PC-3 (cell line): ENCODE measurements at regions not wholly inside any gene's neighbourhood (a gene's known extent, or its start where the extent isn't known, plus 50 kb on each side); places are given as distances from the start of the nearest gene placed in this dataset.
A peak's percentile ranks its signal among the peaks of the same experiment; 100 is the strongest.

Source experiments
- ATAC-seq: fragments of 200-7000 bp; cut with Tn5 transposase; 2 replicates; pipeline ENCODE4 v1.9.1; 2020; ENCODE audit warnings: mild to moderate bottlenecking, moderate library complexity
- BruUV-seq: library from RNA; stranded (reverse); fragments of 400-500 nt; replicated peaks from 2 replicates; lab custom pipeline; 2021; lab: Mats Ljungman, UMichigan
- CTCF ChIA-PET: fragments of 300-600 bp; sonication (Branson Sonifier 250); formaldehyde crosslinking; loops from one replicate; lab custom pipeline; 2022; ENCODE audit warnings: antibody characterized with exemption; lab: Charles Lee
- POLR2A ChIA-PET: fragments of 300-600 bp; sonication (Branson Sonifier 250); formaldehyde crosslinking; loops from one replicate; lab custom pipeline; 2022; ENCODE audit warnings: antibody characterized with exemption; ENCODE audit not compliant: unreplicated experiment; lab: Charles Lee
- DNase-seq: peaks from one replicate; pipeline ENCODE4 v3.0.0-alpha.2; 2015
- H2AFZ ChIP-seq: fragments of 300-600 bp; sonication (generic); 2 replicates; pipeline ENCODE4 v1.6.0; 2016; ENCODE audit warnings: antibody characterized with exemption, low read length
- H3F3A ChIP-seq: fragments of 300-600 bp; sonication (generic); one replicate; pipeline ENCODE4 v1.6.0; 2017; ENCODE audit warnings: antibody characterized with exemption, low read length, control low read depth, mild to moderate bottlenecking; ENCODE audit not compliant: unreplicated experiment
- H3K27ac ChIP-seq: fragments of 300-600 bp; sonication (generic); 2 replicates; pipeline ENCODE4 v1.5.1; 2016; ENCODE audit warnings: mild to moderate bottlenecking, low read length
- H3K27me3 ChIP-seq: fragments of 300-600 bp; sonication (generic); 2 replicates; pipeline ENCODE4 v1.6.1; 2016; ENCODE audit warnings: low read length, mixed read lengths
- H3K36me3 ChIP-seq: fragments of 300-600 bp; sonication (generic); 2 replicates; pipeline ENCODE4 v1.6.1; 2016; ENCODE audit warnings: low read depth, mixed run types, low read length, mixed read lengths
- H3K4me1 ChIP-seq: fragments of 300-600 bp; sonication (generic); 2 replicates; pipeline ENCODE4 v1.5.1; 2016; ENCODE audit warnings: low read length; ENCODE audit not compliant: insufficient read depth
- H3K4me2 ChIP-seq: fragments of 300-600 bp; sonication (generic); 2 replicates; pipeline ENCODE4 v1.6.0; 2016; ENCODE audit warnings: low read length
- H3K4me3 ChIP-seq: fragments of 300-600 bp; sonication (generic); 2 replicates; pipeline ENCODE4 v1.5.1; 2016; ENCODE audit warnings: mild to moderate bottlenecking, low read length, mixed read lengths
- H3K79me2 ChIP-seq: fragments of 300-600 bp; sonication (generic); 2 replicates; pipeline ENCODE4 v1.6.1; 2017; ENCODE audit warnings: low read length, mixed read lengths
- H3K9ac ChIP-seq: fragments of 300-600 bp; sonication (generic); 2 replicates; pipeline ENCODE4 v1.6.0; 2016; ENCODE audit warnings: mild to moderate bottlenecking, low read length
- H3K9me2 ChIP-seq: fragments of 300-600 bp; sonication (generic); replicated peaks from 2 replicates; pipeline ENCODE4 v1.6.1; 2016; ENCODE audit warnings: mixed run types, low read length, mixed read lengths
- H3K9me3 ChIP-seq: fragments of 300-600 bp; sonication (generic); 2 replicates; pipeline ENCODE4 v1.6.1; 2016; ENCODE audit warnings: low read length, mixed read lengths
- H4K20me1 ChIP-seq: fragments of 300-600 bp; sonication (generic); 2 replicates; pipeline ENCODE4 v1.6.1; 2016; ENCODE audit warnings: low read length, mixed read lengths
- EZH2 ChIP-seq: fragments of 300-600 bp; sonication (generic); IDR thresholded peaks from one replicate; pipeline ENCODE4 v1.6.1; 2017; ENCODE audit warnings: antibody characterized with exemption, mild to moderate bottlenecking, low read length; ENCODE audit not compliant: unreplicated experiment
- EZH2phosphoT487 ChIP-seq: fragments of 300-600 bp; sonication (generic); IDR thresholded peaks from 2 replicates; pipeline ENCODE4 v1.6.1; 2018; ENCODE audit warnings: mild to moderate bottlenecking, antibody characterized with exemption, low read length, borderline replicate concordance
- intact Hi-C: fragments of 100-400 bp; cut with micrococcal nuclease; formaldehyde crosslinking; loops from 2 replicates; pipeline ENCODE4 v1.9.0; 2023
- TF ChIP-seq, protein P1 (sequence below): fragments of 300-600 bp; sonication (generic); conservative IDR thresholded peaks from 2 replicates; pipeline ENCODE4 v1.5.1; 2017; ENCODE audit warnings: antibody characterized with exemption, low read depth, mild to moderate bottlenecking, low read length

DNA sequence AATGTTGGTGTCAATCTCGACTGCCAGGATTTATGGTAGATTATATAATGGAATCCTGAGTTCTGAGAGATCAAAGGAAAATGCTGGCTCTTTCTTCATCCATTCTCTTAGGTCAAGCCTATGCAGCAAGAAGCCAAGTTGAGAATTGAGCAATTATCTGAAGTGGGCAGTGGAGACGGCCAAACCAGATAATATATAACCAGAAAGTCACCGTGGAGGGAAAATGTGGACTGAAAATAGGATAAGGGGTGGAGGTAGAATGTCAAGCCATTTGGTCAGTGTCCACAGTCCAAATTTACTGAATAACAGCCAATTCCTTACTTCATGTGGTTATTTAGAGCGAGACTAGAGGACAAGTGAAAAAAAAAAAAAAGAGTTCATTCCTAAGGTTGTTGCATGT lies 107.8 kb upstream of the ESR1 start:
- H3K9me2 ChIP-seq = no peaks in the 10 kb centered on the region
- no peak overlapping the region for H3K4me3 ChIP-seq
- ChIA-PET CTCF (no interaction called here), POLR2A (no interaction called here)
- no peaks in the 10 kb centered on the region for H3K79me2 ChIP-seq
- peaks cover 14% of the 10 kb centered on the region for H3K4me1 ChIP-seq
- no peak overlapping the region for H2AFZ ChIP-seq
- no peaks in the 10 kb centered on the region for H3K9me3 ChIP-seq
- H3K27ac ChIP-seq = no peak overlapping the region
- no peaks in the 10 kb centered on the region for H3K27me3 ChIP-seq
- DNase-seq (no peak), ATAC-seq (no peak)
- H3K9ac ChIP-seq = no peak overlapping the region
- H3F3A ChIP-seq = no peaks in the 10 kb centered on the region
- BruUV-seq = no TSS peak
- TF ChIP-seq EZH2phosphoT487 = no peak
- no peak for TF ChIP-seq EZH2
- TF ChIP-seq, protein P1, sequence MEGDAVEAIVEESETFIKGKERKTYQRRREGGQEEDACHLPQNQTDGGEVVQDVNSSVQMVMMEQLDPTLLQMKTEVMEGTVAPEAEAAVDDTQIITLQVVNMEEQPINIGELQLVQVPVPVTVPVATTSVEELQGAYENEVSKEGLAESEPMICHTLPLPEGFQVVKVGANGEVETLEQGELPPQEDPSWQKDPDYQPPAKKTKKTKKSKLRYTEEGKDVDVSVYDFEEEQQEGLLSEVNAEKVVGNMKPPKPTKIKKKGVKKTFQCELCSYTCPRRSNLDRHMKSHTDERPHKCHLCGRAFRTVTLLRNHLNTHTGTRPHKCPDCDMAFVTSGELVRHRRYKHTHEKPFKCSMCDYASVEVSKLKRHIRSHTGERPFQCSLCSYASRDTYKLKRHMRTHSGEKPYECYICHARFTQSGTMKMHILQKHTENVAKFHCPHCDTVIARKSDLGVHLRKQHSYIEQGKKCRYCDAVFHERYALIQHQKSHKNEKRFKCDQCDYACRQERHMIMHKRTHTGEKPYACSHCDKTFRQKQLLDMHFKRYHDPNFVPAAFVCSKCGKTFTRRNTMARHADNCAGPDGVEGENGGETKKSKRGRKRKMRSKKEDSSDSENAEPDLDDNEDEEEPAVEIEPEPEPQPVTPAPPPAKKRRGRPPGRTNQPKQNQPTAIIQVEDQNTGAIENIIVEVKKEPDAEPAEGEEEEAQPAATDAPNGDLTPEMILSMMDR = no peak
- H4K20me1 ChIP-seq = no peaks in the 10 kb centered on the region
- no peak overlapping the region for H3K4me2 ChIP-seq
- no peaks in the 10 kb centered on the region for H3K36me3 ChIP-seq
- intact Hi-C loops = no loop called here

DNA sequence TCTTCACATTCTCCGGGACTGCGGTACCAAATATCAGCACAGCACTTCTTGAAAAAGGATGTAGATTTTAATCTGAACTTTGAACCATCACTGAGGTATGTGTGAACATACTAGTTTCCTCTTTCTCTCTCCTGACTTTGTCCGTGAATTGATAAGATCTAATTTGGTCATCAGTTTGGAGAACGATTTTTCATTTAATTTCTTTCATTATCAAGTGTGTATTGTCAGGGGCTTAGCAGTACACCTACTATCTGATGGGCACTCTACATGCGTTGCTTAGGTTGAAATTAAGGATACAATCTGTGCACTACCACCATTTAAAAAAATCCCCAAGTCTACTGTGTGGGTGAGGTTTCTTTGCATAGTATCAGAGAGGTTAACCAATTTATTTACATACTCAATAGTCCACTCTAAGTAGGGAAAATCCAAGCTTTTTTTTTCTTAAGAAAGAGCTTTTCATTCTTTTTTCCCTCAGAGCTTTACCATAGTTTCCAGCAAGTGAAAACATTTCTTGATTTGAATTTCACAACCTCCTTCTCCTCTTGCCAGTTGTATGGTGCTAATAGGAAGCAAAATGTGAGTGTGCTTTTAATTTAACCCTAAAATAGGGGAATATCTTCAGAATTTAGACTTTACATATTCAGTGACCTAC lies 105.4 kb upstream of the ESR1 start:
- no peak for TF ChIP-seq EZH2phosphoT487
- TF ChIP-seq EZH2 = no peak
- TF ChIP-seq, protein P1 = no peak
- intact Hi-C loops = no loop called here
- Histone ChIP-seq H3F3A (no peaks in the 10 kb centered on the region), H3K79me2 (no peaks in the 10 kb centered on the region), H3K9me3 (no peaks in the 10 kb centered on the region), H3K9me2 (no peaks in the 10 kb centered on the region), H3K4me2 (no peak overlapping the region), H3K4me3 (no peak overlapping the region), H3K27me3 (no peaks in the 10 kb centered on the region), H2AFZ (0 out of 2 replicates have a peak overlapping the region, but pooled peaks have one; percentile 38), H3K27ac (no peak overlapping the region), H3K36me3 (no peaks in the 10 kb centered on the region), H4K20me1 (no peaks in the 10 kb centered on the region), H3K4me1 (peaks cover 14% of the 10 kb centered on the region), H3K9ac (no peak overlapping the region)
- no peak for ATAC-seq
- BruUV-seq = no TSS peak
- CTCF ChIA-PET = no interaction called here
- no peak for DNase-seq
- POLR2A ChIA-PET = no interaction called here

DNA sequence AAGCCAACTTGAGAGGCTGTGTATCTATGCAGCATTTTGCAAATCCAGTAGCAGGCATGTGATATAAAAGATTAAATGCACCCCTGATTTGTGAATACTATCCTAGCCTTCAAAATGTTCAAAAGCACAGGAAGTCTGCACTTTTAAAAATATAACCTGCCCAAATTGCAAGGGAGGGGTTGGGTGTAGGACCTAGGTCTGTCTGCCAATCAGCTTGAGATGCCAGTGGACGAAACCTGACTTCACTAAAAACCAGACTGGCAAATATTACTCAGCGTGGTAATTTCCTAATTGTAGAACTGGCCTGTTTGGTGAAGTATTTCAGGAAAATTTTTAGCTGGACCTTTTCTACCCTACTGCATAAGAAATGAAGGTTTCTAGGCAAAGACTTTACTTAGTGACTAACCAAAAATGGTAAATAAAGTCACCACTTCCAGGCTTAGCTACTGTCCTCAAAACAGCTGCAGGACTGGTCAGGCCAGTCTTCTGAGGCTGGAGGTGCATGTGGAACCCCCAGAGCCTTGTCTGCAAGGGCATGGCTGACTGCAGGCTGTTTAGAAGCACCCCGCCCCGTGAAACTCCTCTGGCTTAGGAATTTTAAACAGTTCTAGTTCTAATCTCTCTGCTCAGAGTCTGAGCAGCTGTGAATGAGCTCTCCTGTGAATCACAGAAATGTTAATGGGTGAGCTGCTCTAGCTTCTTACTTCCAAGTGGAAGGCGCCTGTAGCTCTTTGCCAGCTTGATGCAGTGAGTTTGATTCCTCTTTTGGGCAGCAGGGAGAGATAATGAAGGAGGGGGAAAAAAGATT lies 104.4 kb upstream of the ESR1 start:
- Histone ChIP-seq H3K36me3 (no peaks in the 10 kb centered on the region), H3K4me1 (peaks cover 14% of the 10 kb centered on the region), H4K20me1 (no peaks in the 10 kb centered on the region), H3K79me2 (no peaks in the 10 kb centered on the region), H3K4me2 (peak overlapping the region; percentile 45), H3K9ac (no peak overlapping the region), H3K9me3 (no peaks in the 10 kb centered on the region), H2AFZ (peak overlapping the region; percentile 63), H3K27ac (peak overlapping the region; percentile 33), H3K27me3 (no peaks in the 10 kb centered on the region), H3F3A (no peaks in the 10 kb centered on the region), H3K4me3 (no peak overlapping the region), H3K9me2 (no peaks in the 10 kb centered on the region)
- BruUV-seq = no TSS peak
- CTCF ChIA-PET = no interaction called here
- peak; percentile 38 for ATAC-seq
- POLR2A ChIA-PET = no interaction called here
- no peak for TF ChIP-seq EZH2
- TF ChIP-seq, protein P1 = no peak
- DNase-seq = peak; percentile 63
- intact Hi-C loops = no loop called here
